ENCODE measurements at regions not wholly inside any gene's neighbourhood (a gene's known extent, or its start where the extent isn't known, plus 50 kb on each side); places are given as distances from the start of the nearest gene placed in this dataset.

- H3K27ac ChIP-seq (ENCODE audit: low read depth in 2 of 2, low read length in 1 of 2) = no peak overlapping the region
- no peaks in the 10 kb centered on the region for H3K27me3 ChIP-seq (ENCODE audit: insufficient read depth)
- no peak overlapping the region for H3K4me2 ChIP-seq
- H2AFZ ChIP-seq (ENCODE audit: low read depth) = no peak overlapping the region
- H3K4me1 ChIP-seq (ENCODE audit: control insufficient read depth in 1 of 2, insufficient read depth in 2 of 2, low read depth in 1 of 2, low read length in 1 of 2) = no peaks in the 10 kb centered on the region
- no peaks in the 10 kb centered on the region for H4K20me1 ChIP-seq (ENCODE audit: insufficient read depth)
- H3K79me2 ChIP-seq (ENCODE audit: insufficient read depth) = no peaks in the 10 kb centered on the region
- no peaks in the 10 kb centered on the region for H3K36me3 ChIP-seq (replicated peaks in 1 of 2; ENCODE audit: control insufficient read depth in 1 of 2, insufficient read depth in 2 of 2, low read length in 1 of 2)
- H3K9ac ChIP-seq = no peak overlapping the region
- ChIA-PET CTCF (interaction anchor here (2.9 kb wide), 1 partner anchor 35 kb away, joined by 9 read pairs; no protein-coding TSS in a partner anchor), POLR2A (no interaction called here)
- no peaks in the 10 kb centered on the region for H3F3A ChIP-seq (replicated peaks; ENCODE audit: insufficient read depth)
- no peak for TF ChIP-seq TEAD4 (IDR thresholded peaks at IDR 0.05; ENCODE audit: borderline replicate concordance, insufficient read depth)
- no peak for TF ChIP-seq SIN3A (IDR thresholded peaks at IDR 0.05; ENCODE audit: borderline replicate concordance, low read depth, low read length)
- no peak for TF ChIP-seq USF2 (IDR thresholded peaks at IDR 0.05; ENCODE audit: borderline replicate concordance, low read depth, low read length)
- TF ChIP-seq ELF1 (IDR thresholded peaks at IDR 0.05) = no peak
- no peak for TF ChIP-seq RFX5 (IDR thresholded peaks at IDR 0.05; ENCODE audit: low read length)
- no peak for TF ChIP-seq NFIC (IDR thresholded peaks at IDR 0.05; ENCODE audit: borderline replicate concordance)
- no peak for TF ChIP-seq FOSL2 (IDR thresholded peaks at IDR 0.05; ENCODE audit: borderline replicate concordance, low read depth)
- TF ChIP-seq POLR2AphosphoS5 (IDR thresholded peaks at IDR 0.05; ENCODE audit: low read depth, low read length) = no peak
- TF ChIP-seq JUND (IDR thresholded peaks at IDR 0.05) = no peak
- TF ChIP-seq MAX (IDR thresholded peaks at IDR 0.05; ENCODE audit: low read depth) = no peak
- TF ChIP-seq TAF1 (IDR thresholded peaks at IDR 0.05; ENCODE audit: borderline replicate concordance, low read depth, low read length) = no peak
- TF ChIP-seq EP300 (IDR thresholded peaks at IDR 0.05; ENCODE audit: borderline replicate concordance in 1 of 2, low read depth in 1 of 2, low read length in 1 of 2) = no peak
- no peak for TF ChIP-seq ZBTB33 (IDR thresholded peaks at IDR 0.05; ENCODE audit: borderline replicate concordance, low read depth)
- DNase-seq = no peak
- H3K9me2 ChIP-seq = no peaks in the 10 kb centered on the region
- no peaks in the 10 kb centered on the region for H3K9me3 ChIP-seq
- no peak overlapping the region for H3K4me3 ChIP-seq (ENCODE audit: low read depth in 2 of 2, low read length in 1 of 2)
Measured at GRCh38 chr12:115882936-115883335, 394.6 kb downstream of the MED13L start.

- DNase-seq = no peak
- no peaks in the 10 kb centered on the region for H3K27me3 ChIP-seq (ENCODE audit: insufficient read depth)
- no peaks in the 10 kb centered on the region for H3K4me1 ChIP-seq (ENCODE audit: control insufficient read depth in 1 of 2, insufficient read depth in 2 of 2, low read depth in 1 of 2, low read length in 1 of 2)
- H3K36me3 ChIP-seq (replicated peaks in 1 of 2; ENCODE audit: control insufficient read depth in 1 of 2, insufficient read depth in 2 of 2, low read length in 1 of 2) = no peaks in the 10 kb centered on the region
- no peak overlapping the region for H3K4me2 ChIP-seq
- no peak overlapping the region for H3K9ac ChIP-seq
- ChIA-PET POLR2A (no interaction called here), CTCF (interaction anchor here (0.9 to 2.6 kb wide), 3 partner anchors 8 to 41 kb away, joined by 3 to 17 read pairs (median 5); no protein-coding TSS in a partner anchor)
- H3K9me2 ChIP-seq = no peaks in the 10 kb centered on the region
- H3K27ac ChIP-seq (ENCODE audit: low read depth in 2 of 2, low read length in 1 of 2) = no peak overlapping the region
- no peak overlapping the region for H3K4me3 ChIP-seq (ENCODE audit: low read depth in 2 of 2, low read length in 1 of 2)
- no peaks in the 10 kb centered on the region for H3F3A ChIP-seq (replicated peaks; ENCODE audit: insufficient read depth)
- WGBS (ENCODE audit: low lambda C conversion rate) = 52% methylated on average over 3 of the region's 3 CpGs
- H2AFZ ChIP-seq (ENCODE audit: low read depth) = no peak overlapping the region
- no peaks in the 10 kb centered on the region for H3K9me3 ChIP-seq
- no peaks in the 10 kb centered on the region for H4K20me1 ChIP-seq (ENCODE audit: insufficient read depth)
- H3K79me2 ChIP-seq (ENCODE audit: insufficient read depth) = no peaks in the 10 kb centered on the region
- TF ChIP-seq MEF2A (IDR thresholded peaks at IDR 0.05; ENCODE audit: borderline replicate concordance, low read depth) (no peak), FOSL2 (IDR thresholded peaks at IDR 0.05; ENCODE audit: borderline replicate concordance, low read depth) (no peak), EZH2phosphoT487 (IDR thresholded peaks at IDR 0.05; ENCODE audit: borderline replicate concordance, low read depth) (no peak), USF1 (IDR thresholded peaks at IDR 0.05; ENCODE audit: borderline replicate concordance, low read depth) (no peak), YY1 (IDR thresholded peaks at IDR 0.05; ENCODE audit: low read depth) (no peak), RAD21 (IDR thresholded peaks at IDR 0.05; ENCODE audit: low read length) (no peak), MAX (IDR thresholded peaks at IDR 0.05; ENCODE audit: low read depth) (no peak), REST (IDR thresholded peaks at IDR 0.05; ENCODE audit: low read depth, low read length) (no peak), TEAD4 (IDR thresholded peaks at IDR 0.05; ENCODE audit: borderline replicate concordance, insufficient read depth) (no peak), ELF1 (IDR thresholded peaks at IDR 0.05) (no peak), TCF12 (IDR thresholded peaks at IDR 0.05) (no peak), MXI1 (IDR thresholded peaks at IDR 0.05; ENCODE audit: low read depth, low read length) (no peak), JUND (IDR thresholded peaks at IDR 0.05) (no peak), FOXM1 (IDR thresholded peaks at IDR 0.05; ENCODE audit: low read depth) (no peak)
Measured at GRCh38 chr12:115880238-115880637, 397.3 kb downstream of the MED13L start.

Data from SK-N-SH (cell line).